Neural progenitor cell (in vitro differentiated cells): ENCODE measurements at regions not wholly inside any gene's neighbourhood (a gene's known extent, or its start where the extent isn't known, plus 50 kb on each side); places are given as distances from the start of the nearest gene placed in this dataset.

ENCODE experiments used
- EZH2 ChIP-seq: fragments of 200-600 bp; sonication (generic); IDR thresholded peaks from 2 replicates; pipeline ENCODE4 v1.6.1; 2017; ENCODE audit warnings: antibody characterized with exemption, mild to moderate bottlenecking, moderate library complexity
- EZH2phosphoT487 ChIP-seq: fragments of 200-600 bp; sonication (generic); IDR thresholded peaks from 2 replicates; pipeline ENCODE4 v1.6.1; 2017; ENCODE audit warnings: antibody characterized with exemption

GRCh38 chr12:90275088-90275487 is 566.5 kb upstream of the ATP2B1 start:
- no peak for TF ChIP-seq EZH2
- no peak for TF ChIP-seq EZH2phosphoT487
